ENCODE measurements at regions not wholly inside any gene's neighbourhood (a gene's known extent, or its start where the extent isn't known, plus 50 kb on each side); places are given as distances from the start of the nearest gene placed in this dataset.

GRCh38 chr2:15861172-15861822 lies 79.1 kb upstream of the MYCN start:
- TF ChIP-seq CTCF (IDR thresholded peaks at IDR 0.05) (no peak), POLR2A (IDR thresholded peaks at IDR 0.05) (no peak)

Measured in Peyer's patch (tissue), 4 donors.